MM.1S (cell line): ENCODE measurements at regions not wholly inside any gene's neighbourhood (a gene's known extent, or its start where the extent isn't known, plus 50 kb on each side); places are given as distances from the start of the nearest gene placed in this dataset.

Experiments used
- EZH2 ChIP-seq: fragments of 300-600 bp; sonication (generic); optimal IDR thresholded peaks from 2 replicates; pipeline ENCODE3; 2017; ENCODE audit warnings: low read depth, mild to moderate bottlenecking, antibody characterized with exemption, low read length, mixed read lengths
- EZH2phosphoT487 ChIP-seq: fragments of 300-600 bp; sonication (generic); IDR thresholded peaks from 2 replicates; pipeline ENCODE4 v1.6.1; 2018; ENCODE audit warnings: antibody characterized with exemption, low read length
- TF ChIP-seq, protein P1 (sequence below): fragments of 300-600 bp; sonication (generic); IDR thresholded peaks from 2 replicates; pipeline ENCODE4 v1.5.1; 2016; ENCODE audit warnings: antibody characterized with exemption, low read length, mixed read lengths

DNA sequence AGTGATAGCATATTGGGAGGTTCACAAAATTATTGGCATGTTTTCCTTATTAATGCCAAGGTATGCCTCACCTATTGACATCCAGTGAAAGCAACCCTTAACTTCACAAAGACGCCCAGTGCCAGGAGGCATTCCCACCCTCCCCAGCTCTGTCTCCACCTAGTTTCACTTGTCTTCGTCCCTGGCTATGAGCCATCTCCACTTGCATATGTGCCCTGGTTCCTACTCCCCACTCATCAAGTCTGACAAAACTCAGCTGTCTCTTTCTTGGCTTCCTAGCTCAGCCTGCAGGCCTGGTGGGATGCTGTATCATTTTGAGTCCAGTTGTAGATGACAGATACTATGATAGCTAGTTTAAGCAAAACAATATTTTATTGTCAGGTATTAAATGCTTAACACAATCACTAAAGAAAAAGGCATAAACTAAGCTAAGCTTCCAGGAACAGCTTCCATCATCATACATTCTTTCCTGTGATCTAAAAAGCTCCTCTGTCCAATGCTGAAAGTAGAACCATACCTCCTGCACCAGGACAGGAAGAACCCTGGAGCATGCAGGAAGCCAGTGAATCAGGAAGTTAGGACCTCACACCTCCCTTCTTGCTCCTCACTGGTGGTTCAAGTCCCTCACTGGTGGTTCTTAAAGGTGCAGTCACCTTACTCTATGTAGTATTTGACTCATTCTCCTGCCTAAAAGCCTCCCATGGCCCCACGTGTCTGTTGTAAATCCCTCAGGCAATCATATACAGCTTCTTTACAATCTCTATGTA, 410.3 kb upstream of the RASGEF1B start:
- TF ChIP-seq, protein P1, sequence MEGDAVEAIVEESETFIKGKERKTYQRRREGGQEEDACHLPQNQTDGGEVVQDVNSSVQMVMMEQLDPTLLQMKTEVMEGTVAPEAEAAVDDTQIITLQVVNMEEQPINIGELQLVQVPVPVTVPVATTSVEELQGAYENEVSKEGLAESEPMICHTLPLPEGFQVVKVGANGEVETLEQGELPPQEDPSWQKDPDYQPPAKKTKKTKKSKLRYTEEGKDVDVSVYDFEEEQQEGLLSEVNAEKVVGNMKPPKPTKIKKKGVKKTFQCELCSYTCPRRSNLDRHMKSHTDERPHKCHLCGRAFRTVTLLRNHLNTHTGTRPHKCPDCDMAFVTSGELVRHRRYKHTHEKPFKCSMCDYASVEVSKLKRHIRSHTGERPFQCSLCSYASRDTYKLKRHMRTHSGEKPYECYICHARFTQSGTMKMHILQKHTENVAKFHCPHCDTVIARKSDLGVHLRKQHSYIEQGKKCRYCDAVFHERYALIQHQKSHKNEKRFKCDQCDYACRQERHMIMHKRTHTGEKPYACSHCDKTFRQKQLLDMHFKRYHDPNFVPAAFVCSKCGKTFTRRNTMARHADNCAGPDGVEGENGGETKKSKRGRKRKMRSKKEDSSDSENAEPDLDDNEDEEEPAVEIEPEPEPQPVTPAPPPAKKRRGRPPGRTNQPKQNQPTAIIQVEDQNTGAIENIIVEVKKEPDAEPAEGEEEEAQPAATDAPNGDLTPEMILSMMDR, result no peak
- TF ChIP-seq EZH2, result no peak
- no peak for TF ChIP-seq EZH2phosphoT487
